Activated CD4-positive, alpha-beta T cell treated with anti-CD3 and anti-CD28 coated beads for 24 hours (primary cell): ENCODE measurements at regions not wholly inside any gene's neighbourhood (a gene's known extent, or its start where the extent isn't known, plus 50 kb on each side); places are given as distances from the start of the nearest gene placed in this dataset.
"Not testable (repeated sequence)": the region's sequence is repeated elsewhere in the genome, so short reads cannot be mapped to it uniquely, and the experiment has no call there.

Source experiments
- DNase-seq, 2 donors: peaks; one replicate each; pipeline ENCODE4 v3.0.0-alpha.2; 2020; ENCODE audit warnings: low read depth in 2 of 2

- no peak for DNase-seq
Observed at GRCh38 chr13:94816256-94816655, 103.9 kb upstream of the SOX21 start.

DNA sequence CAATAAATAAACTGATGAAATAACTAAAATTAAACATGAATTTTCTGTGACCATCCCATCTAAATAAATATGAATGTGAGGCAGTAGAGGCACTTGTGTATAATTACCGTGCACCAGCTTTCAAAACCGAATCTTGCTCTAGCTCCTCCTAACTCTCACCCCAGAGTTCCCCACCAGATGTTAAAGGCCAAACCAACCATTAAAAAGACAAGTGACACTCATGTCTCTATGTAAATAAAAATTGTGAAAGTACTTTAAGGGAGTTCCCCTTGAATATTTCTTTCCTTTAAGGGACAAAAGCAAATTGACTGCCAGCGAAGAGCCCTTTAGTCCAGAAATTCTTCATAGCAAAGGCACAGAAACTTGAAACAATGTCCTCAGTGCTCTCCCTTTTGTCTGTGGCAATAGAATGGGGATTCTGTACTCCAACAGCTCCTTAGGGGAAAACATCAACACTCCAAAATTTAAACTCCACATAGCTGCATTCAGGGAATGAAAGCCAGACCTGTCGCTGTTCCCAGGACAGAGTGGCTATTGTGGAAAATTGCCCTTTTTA is 101.7 kb upstream of the SOX21 start:
- no peak for DNase-seq

GRCh38 chr13:94811753-94812152 is 99.4 kb upstream of the SOX21 start:
- no peak for DNase-seq

- no peak for DNase-seq
Observed at GRCh38 chr13:94800423-94800822, 88.1 kb upstream of the SOX21 start.

DNA sequence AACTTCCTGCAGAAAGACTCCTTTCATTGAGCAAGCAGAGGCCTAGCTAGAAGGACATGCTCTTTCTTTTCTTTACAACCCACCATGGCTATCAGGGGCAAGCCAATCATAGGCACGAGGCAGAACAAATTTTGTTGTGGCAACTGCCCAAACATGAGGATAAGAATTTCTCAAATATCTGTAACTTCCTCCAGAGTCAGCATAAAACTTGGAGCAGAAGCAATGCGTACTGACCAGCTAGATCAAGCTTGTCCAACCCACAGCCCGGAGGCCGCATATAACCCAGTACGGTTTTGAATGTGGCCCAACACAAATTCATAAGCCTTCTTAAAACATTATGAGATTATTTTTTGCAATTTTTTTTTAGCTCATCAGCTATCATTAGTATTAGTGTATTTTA is 87.0 kb upstream of the SOX21 start:
- DNase-seq, result no peak

DNA sequence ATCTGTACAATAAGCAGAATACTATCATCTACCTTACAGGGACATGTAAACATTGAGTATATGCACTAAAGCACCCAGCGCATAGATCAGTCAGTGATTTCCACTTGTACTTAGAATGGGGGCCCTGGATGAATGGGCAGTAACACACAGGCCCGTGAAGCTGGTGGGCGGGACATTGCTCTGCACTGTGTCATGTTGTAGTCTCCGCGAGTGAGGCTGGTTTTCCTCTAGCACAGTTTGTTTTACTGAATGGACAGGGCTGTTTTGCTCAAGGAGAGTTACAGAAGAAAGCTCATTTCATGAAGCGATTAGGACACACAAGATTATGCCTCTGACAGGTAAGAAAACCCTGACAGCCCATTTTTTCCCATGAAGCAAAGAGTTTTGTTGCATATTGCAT is 86.4 kb upstream of the SOX21 start:
- DNase-seq, result no peak

- no peak for DNase-seq
Observed at GRCh38 chr13:94795292-94795691, 82.9 kb upstream of the SOX21 start.

DNA sequence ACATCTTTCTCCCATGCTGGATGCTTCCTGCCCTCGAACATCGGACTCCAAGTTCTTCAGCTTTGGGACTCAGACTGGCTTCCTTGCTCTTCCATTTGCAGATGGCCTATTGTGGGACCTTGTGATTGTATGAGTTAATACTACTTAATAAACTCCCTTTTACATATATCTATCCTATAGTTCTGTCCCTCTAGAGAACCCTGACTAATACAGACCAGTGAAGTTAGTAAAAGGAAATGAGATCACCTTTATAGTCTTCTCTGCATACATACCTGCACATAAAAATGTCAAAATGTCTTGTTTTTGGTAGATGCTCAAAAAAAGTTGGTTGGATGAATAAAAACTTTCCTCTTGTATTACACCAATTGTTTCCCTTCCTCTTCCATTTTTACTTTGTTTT is 73.9 kb upstream of the SOX21 start:
- not testable (repeated sequence) for DNase-seq

GRCh38 chr13:94784066-94784465 is 71.7 kb upstream of the SOX21 start:
- no peak for DNase-seq

- no peak for DNase-seq
Observed at GRCh38 chr13:94783489-94783888, 71.1 kb upstream of the SOX21 start.

DNA sequence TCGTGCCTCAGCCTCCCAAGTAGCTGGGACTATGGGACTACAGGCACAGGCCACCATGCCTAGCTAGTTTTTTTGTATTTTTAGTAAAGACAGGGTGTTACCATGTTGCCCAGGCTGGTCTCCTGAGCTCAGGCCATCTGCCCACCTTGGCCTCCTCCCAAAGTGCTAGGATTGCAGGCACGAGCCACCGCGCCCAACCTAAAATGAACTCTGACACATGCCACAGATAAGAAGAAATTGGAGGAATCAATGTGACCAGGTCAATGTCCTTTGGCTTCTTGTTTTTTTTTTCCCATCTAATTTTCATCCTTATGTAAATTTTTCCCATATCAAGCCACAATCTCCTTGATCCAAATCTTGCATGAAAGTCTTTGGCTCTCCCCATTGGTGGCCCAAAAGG is 68.1 kb upstream of the SOX21 start:
- no peak for DNase-seq

GRCh38 chr13:94778986-94779385 is 66.6 kb upstream of the SOX21 start:
- DNase-seq, result no peak

DNA sequence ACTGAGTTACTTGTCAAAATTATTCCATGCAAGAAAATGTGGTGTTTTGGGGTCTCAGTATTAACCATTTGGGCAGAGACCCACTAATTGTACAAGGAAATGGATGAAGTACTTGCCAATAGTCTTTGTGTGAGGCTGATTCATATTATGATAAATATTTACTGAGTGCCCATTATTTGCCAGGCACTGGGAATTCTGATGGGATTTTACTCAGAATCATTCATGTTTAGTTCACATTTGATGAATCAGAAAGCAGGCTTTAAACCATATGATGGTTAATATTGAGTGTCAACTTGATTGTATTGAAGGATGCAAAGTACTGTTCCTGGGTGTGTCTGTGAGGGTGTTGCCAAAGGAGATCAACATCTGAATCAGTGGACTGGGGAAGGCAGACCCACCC is 66.2 kb upstream of the SOX21 start:
- no peak for DNase-seq

- no peak for DNase-seq
Observed at GRCh38 chr13:94776956-94777355, 64.6 kb upstream of the SOX21 start.

GRCh38 chr13:94776300-94776699 is 64.0 kb upstream of the SOX21 start:
- DNase-seq, result no peak

- no peak for DNase-seq
Observed at GRCh38 chr13:94765814-94766213, 53.5 kb upstream of the SOX21 start.

DNA sequence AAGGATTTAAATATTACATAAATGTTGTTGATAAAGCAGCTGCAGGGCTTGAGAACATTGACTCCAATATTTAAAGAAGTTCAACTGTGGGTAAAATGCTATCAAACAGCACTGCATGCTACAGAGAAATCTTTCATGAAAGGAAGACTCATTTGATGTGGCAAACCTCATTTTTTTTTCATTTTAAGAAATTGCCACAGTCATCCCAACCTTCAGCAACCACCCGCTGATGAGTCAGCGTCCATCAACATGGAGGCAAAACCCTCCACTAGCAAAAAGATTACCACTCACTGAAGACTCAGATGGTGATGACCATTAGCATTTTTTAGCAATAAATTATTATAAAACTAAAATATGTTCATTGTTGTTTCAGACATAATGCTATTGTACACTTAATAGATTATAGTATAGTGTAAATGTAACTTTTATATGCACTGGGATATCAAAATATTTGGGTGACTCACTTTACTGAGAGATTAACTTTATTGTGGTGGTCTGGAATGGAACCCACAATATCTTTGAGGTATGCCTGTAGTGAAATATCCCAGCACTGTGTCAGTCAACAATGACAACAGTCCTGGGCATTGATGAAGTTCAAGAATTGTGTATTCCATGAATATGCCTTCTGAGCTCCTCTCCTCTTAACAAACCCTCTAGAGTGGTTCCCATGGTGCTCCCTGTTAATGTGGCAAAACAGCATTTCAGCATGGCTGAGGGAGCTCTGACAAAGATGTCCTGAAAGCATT is 52.4 kb upstream of the SOX21 start:
- DNase-seq, result no peak
